COLO829 (cell line): ENCODE measurements at regions not wholly inside any gene's neighbourhood (a gene's known extent, or its start where the extent isn't known, plus 50 kb on each side); places are given as distances from the start of the nearest gene placed in this dataset.
"Not testable (repeated sequence)": the region's sequence is repeated elsewhere in the genome, so short reads cannot be mapped to it uniquely, and the experiment has no call there.

ENCODE experiments used
- DNase-seq: peaks from one replicate; pipeline ENCODE4 v3.0.0; 2012; ENCODE audit warnings: low spot score

DNA sequence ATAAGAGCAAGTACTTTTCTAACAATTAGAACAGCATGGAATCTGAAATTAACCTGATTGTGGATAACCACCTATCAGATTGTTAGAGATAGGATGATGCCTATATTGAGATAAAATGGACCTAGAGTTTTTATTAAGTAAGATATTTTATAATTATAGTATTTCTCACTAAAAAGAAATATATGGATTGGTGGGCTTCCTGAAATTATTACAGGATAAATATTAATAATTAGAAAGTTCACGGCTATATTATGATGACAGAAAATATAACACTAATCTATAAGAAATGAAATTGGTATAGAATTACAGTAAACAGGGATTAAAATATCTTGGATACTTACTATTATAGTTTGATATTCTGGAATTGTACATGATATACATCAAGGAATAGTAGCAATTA, 378.0 kb upstream of the SPRY2 start:
- no peak for DNase-seq

DNA sequence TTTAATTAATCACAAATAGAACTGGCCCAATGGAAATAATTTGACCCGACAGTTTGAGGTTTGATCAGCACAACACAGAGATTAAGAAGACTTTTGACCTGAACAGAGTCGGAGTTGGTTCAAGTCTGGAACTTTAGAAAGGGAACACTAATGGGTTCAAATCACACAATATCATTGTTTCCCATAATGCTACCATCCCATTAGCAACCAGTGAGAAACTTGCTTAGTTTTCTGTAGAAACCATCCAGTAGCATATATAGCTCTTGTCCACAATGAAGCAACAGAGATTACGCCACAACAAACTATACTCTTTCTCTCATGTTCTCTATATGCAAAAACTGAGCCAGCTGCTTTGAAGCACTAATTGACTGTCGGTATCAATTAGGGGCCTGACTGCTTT, 376.9 kb upstream of the SPRY2 start:
- no peak for DNase-seq

DNA sequence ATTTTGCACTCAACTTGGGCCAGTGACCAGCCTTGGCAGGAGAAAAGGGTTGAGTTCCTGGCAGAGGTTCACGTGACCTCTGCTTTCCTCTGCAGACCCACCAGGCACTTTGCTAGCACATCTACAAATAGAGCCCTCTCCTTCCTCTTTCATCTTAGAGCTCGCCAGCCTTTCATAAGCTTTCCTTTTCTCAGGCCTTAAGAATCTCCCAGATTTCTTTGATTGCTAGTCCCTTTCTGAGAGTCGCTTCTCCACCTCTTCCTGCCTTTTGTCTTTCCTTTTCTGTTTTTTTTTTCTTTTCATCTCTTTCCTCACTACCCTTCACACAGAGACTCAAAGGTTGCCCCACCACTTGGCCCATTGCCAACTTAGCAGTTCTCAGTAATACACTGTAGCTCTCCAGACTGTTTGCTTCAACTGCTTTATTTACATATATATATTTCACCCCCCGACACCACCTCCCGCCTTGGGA, 375.7 kb upstream of the SPRY2 start:
- no peak for DNase-seq

DNA sequence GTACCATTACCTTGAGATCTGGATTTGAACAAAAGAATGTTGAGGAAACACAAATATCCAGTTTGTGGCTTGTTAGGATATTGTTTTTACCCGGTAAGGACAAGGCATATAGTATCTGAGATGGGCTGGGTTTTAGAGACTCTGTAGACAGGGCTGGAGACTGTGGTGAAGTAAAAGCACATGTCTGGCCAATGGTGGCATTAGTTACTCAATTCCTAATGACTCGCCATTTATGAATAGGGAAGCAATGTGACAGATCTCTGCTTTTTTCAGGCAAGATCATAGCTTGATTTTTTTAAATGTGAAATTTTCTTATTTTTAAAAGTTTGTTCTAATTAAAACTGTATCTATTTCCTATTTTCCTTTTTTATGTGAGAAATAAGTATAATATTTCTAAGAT, 371.1 kb upstream of the SPRY2 start:
- DNase-seq = no peak

DNA sequence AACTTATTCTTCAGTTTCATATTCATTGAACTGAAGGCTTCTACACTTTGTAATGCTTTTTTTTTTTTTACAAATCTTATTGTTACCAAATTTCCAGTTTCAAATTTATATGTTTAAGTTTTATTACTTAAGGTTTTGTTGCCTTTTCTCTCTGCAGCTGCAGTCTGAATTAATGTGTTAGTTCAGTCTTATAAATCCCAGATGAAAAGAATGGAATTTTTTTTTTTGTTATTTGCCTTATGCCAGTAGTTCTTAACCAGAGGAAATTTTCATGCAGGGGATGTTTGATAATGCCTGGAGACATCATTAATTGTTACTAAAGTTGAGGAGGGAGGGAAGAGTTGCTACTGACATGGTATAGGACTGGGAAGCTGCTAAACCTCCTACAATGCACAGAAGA, 367.9 kb upstream of the SPRY2 start:
- no peak for DNase-seq

DNA sequence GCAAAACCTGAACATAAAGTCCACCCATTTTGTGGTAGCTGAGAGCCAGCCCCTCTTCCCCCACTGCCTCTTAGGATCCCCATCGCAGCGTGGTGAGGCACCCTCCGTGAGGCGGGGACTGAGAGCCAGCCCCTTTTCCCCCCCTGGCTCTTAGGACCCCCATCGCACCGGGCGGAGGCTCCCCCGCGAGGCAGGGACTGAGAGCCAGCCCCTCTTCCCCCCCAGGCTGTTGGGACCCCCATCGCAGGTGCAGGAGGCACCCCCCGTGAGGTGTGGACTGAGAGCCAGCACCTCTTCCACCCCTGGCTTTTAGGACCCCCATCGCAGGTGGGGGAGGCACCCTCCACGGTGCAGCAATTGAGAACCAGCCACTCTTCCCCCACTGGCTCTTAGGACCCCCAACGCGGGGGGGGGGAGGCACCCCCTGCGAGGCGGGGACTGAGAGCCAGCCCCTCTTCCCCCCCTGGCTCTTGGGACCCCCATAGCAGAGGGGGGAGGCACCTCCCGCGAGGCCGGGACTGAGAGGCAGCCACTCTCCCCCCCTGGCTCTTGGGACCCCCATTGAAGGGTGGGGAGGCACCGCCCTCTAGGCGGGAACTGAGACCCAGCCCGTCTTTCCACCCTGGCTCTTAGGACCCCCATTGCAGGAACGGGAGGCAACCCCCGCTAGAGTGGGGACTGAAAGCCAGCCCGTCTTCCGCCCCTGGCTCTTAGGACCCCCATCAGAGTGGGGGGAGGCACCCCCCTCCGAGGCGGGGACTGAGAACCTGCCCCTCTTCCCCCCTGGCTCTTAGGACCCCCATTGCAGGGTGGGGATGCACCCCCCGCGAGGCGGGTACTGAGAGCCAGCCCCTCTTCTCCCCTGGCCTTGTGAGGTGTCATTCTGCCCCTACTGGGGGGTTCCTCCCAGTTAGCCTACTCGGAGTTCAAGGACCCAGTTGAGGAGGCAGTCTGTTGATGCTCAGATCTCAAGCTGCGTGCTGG, 366.4 kb upstream of the SPRY2 start:
- DNase-seq = no peak

DNA sequence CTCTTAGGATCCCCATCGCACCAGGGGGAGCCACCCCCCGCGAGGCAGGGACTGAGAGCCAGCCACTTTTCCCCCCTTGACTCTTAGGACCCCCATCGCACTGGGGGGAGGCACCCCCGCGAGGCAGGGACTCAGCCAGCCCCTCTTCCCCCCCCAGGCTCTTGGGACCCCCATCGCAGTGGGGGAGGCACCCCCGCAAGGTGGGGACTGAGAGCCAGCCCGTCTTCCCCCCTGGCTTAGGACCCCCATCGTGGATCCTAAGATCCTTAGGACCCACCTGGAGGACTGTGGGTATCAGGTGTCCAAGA, 365.2 kb upstream of the SPRY2 start:
- no peak for DNase-seq

DNA sequence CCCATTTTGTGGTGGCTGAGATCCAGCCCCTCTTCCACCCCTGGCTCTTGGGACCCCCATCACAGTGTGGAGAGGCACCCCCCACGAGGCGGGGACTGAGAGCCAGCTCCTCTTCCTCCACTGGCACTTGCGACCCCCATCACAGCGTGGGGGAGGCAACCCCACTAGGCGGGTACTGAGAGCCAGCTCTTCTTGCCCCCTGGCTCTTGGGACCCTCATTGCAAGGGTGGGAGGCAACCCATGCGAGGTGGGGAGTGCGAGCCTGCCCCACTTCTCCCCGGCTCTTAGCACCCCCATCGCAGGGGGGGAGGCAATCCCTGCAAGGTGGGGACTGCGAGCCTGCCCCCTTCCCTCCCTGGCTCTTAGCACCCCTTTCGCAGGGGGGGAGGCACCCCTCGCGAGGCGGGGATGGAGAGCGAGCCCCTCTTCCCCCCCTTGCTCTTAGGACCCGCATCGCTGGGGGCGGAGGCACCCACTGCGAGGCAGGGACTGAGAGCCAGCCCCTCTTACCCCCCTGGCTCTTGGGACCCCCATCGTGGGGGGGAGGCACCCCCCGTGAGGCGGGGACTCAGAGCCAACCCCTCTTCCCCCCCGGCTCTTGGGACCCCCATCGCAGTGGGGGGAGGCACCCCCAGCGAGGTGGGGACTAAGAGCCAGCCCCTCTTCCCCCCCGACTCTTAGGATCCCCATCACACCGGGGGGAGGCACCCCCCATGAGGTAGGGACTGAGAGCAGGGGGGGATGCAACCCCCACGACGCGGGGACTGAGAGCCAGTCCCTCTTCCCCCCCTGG, 364.6 kb upstream of the SPRY2 start:
- no peak for DNase-seq

DNA sequence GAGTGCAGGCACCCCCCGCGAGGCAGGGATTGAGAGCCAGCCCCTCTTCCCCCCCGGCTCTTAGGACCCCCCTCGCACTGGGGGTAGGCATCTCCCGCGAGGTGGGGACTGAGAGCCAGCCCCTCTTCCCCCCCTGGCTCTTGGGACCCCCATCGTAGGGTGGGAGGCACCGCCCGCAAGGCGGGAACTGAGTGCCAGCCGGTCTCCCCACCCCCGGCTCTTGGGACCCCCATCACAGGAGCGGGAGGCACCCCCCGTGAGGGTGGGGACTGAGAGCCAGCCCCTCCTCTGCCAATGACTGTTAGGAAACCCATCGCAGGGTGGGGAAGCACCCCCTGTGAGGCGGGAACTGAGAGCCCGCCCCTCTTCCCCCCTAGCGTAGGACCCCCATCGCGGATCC, 363.4 kb upstream of the SPRY2 start:
- no peak for DNase-seq

DNA sequence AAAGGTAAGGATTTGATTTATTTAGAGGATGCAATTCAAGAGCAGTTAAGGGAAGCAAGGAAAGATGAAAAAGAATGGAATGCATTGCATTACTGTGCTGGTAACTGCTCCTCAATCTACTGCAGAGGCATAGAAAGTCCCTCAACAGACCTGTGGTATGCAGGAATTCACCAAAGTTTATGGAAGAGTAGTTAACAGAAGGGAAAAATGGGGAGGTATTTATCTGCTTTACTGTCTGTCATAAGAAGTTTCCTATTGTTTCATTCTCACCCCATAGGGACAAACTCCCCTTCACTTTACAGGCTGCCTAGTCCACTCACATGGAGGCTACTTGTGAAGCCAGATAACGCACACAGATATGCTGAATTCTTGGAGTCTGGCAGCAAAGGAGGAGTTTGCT, 354.9 kb upstream of the SPRY2 start:
- no peak for DNase-seq

DNA sequence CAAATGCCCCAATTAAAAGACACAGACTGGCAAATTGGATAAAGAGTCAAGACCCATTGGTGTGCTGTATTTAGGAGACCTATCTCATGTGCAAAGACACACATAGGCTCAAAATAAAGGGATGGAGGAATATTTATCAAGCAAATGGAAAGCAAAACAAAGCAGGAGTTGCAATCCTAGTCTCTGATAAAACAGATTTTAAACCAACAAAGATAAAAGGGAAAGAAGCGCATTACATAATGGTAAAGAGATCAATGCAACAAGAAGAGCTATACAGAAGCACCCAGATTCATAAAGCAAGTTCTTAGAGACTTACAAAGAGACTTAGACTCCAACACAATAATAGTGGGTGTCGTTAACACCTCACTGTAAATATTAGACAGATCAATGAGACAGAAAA, 350.9 kb upstream of the SPRY2 start:
- DNase-seq = not testable (repeated sequence)

DNA sequence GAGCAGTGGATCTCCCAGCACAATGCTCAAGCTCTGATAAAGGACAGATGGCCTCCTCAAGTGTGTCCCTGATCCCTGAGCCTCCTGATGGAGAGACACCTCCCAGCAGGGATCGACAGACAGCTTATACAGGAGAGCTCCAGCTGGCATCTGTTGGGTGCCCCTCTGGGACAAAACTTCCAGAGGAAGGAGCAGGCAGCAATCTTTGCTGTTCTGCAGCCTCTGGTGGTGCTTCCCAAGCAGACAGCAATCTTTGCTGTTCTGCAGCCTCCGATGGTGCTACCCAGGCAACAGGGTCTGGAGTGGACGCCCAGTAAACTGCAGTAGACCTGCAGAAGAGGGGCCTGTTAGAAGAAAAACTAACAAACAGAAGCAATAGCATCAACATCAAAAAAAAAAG, 349.3 kb upstream of the SPRY2 start:
- no peak for DNase-seq

DNA sequence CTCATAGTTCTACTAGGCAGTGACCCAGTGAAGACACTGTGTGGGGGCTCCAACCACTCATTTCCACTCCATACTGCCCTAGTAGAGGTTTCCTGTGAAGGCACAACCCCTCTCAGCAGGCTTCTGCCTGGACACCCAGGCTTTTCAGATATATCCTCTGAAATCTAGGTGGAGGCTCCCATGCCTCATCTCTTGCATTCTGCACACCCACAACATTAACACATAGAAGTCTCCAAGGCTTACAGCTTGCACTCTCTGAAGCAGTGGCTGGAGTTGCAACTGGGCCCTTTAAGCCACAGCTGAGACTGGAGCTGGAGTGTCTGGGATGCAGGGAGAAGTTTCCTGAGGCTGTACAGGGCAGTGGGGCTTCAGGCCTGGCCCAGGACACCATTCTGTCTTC, 347.7 kb upstream of the SPRY2 start:
- no peak for DNase-seq

DNA sequence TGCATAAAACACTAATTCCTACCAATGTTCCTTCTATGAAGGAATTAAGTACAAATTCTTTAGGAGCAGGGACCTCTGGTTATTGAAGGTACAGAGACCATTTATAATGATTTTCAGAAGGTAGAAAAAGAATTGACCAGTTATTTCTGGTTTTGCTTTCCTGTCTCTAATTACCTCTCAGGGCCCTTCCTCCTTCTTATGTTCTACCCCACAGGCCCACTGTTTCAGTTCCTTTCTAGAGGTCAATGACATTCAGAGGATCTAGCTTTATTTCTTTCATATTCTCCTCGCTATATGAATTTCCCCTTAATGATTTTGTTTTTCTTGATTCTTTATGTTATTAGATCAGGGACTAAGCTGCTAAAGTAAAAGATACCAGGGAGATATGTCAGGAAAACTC, 345.0 kb upstream of the SPRY2 start:
- DNase-seq = no peak

DNA sequence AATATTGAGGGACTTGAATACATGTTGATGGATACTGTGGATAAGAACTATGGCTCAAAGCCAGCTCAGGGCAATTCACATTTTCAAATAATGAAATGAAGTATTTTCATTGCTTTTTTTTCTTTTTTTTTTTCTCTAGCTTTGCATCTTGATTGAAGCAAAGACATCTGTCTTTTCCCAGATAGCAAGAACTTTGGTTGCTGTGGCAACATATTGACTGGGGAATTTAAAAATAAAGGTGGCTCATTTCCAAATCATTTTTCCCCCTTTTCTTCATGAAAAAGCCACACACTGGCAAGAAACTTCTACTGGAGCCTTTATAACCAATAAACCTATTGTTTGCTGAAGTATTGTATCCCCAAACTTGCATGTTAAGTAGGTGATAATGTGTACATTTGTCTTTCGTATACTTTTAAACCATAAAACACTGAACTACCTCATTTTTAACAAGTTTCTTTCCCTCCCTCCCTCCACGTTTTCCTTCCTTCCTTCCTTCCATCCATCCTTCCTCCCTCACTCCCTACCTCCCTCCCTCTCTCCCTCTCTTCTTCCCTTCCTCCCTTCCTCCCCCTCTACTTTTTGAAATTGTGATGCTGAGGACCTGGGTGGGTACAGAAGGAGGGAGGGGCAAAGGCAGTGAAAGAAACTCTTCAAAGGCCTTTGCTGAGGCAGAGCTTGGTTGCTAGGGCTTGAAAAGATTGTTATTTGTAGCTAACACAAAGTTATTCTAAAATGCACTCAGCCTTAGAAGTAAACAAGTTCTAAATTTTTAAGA, 343.5 kb upstream of the SPRY2 start:
- DNase-seq = no peak

DNA sequence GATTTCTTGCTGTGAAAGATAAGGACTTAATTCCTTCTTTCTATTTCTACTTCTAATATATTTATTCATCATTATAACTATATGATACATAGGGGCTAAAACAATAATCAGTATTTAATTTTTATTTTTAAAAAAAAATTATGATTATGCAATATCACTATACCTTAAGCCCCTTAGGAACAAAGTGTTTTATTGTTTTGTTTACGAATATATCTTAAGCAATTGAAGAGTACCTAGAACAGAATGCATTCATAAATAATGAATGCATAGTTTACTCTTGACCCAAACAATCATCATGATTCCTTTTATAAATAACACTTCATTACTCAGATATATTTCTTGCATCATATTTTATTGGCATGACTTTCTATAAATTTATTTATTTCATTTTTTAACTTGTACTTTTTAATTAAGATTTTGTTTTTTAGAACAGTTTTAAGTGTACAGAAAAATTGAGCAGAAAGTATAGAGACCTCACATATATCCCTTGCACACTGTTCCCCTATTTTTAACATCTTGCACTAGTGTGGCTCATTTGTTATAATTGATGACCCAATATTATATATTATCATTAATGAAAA, 339.9 kb upstream of the SPRY2 start:
- DNase-seq = no peak

DNA sequence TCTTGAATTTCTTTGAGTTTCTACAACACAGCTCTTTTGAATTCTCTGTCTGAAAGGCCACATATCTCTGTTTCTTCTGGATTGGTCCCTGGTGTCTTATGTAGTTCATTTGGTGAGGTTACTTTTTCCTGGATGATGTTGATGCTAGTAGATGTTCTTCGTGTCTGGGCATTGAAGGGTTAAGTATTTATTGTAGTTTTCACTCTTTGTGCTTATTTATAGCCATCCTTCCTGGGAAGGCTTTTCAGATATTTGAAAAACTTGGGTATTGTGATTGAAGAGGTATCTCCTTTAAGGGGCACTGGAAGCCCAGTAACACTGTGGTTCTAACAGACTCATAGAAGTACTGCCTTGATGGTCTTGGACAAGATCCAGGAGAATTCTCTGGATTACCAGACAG, 338.5 kb upstream of the SPRY2 start:
- DNase-seq = no peak

DNA sequence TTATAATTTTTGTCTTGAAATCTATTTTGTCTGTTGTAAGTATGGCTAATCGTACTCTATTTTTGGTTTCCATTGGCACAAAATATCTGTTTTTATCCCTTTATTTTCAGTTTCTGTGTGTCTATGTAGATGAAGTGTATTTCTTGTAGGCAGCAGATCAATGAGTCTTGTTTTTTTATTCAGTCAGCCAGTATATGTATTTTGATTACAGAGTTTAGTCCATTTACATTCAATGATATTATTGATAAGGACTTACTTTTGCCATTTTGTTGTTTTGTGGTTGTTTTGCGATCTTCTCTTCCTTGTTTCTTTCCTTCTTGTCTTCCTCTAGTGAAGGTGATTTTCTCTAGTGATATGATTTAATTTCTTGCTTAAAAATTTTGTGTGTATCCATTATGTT, 336.3 kb upstream of the SPRY2 start:
- DNase-seq = no peak

DNA sequence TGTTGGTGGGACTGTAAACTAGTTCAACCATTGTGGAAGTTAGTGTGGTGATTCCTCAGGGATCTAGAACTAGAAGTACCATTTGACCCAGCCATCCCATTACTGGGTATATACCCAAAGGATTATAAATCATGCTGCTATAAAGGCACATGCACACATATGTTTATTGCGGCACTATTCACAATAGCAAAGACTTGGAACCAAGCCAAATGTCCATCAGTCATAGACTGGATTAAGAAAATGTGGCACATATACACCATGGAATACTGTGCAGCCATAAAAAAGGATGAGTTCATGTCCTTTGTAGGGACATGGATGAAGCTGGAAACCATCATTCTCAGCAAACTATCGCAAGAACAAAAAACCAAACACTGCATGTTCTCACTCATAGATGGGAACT, 334.5 kb upstream of the SPRY2 start:
- not testable (repeated sequence) for DNase-seq

DNA sequence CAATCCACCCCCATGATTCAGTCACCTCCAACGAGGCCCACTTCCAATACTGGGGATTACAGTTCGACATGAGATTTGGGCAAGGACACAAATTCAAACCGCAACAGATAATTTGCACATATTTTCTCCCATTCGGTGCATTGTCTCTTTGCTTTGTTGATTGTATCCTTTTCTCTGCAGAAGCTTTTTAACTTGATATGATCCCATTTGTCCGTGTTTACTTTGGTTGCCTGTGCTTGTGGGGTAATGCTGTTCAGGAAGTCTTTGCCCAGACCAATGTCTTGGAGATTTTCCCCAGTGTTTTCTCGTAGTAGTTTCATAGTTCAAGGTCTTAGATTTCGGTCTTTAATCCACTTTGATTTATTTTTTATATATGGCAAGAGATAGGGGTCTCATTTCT, 330.8 kb upstream of the SPRY2 start:
- DNase-seq = no peak

DNA sequence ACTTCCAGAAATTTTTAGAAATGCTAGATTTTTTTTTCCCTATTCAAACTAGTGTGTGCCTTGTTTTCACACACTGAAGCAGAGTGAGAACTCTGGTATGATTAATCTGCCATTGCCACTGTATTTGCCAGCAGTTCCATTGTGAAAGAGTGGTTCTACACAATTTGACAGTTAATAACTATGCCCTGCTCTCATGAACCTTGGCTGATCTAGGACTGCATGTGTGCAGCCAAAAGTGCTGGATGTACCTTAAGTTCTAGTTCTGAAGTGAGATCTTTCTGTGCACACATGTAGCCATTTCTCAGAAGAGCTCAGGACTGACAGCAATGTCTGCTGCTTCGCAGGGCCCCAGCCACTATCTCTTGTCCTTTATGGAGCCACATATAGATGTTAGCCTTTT, 328.2 kb upstream of the SPRY2 start:
- no peak for DNase-seq

DNA sequence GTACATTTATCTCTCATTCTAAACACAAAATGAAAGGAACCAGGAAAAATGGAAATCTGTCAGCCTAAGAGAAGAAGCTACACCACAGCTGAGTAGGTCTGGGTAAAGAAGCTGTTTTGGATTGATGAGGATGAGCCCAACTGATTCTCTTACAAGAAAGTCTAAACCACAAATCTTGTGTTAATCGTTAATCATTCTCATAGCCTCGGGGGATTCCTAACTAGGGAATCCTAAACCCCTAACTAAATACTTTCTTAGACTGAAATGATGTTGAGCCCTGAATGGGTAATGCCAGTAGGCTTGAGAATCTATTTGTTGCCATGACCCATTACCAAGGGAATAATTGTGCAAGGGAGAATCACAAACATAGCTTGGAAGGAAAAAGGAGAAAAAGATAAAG, 327.5 kb upstream of the SPRY2 start:
- no peak for DNase-seq
